Heart left ventricle (tissue), 16 donors: ENCODE measurements at regions not wholly inside any gene's neighbourhood (a gene's known extent, or its start where the extent isn't known, plus 50 kb on each side); places are given as distances from the start of the nearest gene placed in this dataset.

Experiments
- ATAC-seq, 4 donors: fragments of 200-7000 bp; cut with Tn5 transposase; one replicate each; pipeline ENCODE4 v1.9.1; 2020 to 2022; ENCODE audit warnings: moderate library complexity in 4 of 4, mild to moderate bottlenecking in 3 of 4, moderate number of reproducible peaks in 1 of 4
- DNase-seq, 5 donors: peaks; one replicate each; pipeline ENCODE4 v3.0.0-alpha.2; 2020
- H3K27ac ChIP-seq, 12 donors: fragments of 200-600 bp; sonication (generic) in 4 of 12; one replicate each; pipeline versions ENCODE4 v1.5.0 to v1.8.0; 2016 to 2022; ENCODE audit warnings: mild to moderate bottlenecking in 2 of 12
- H3K27me3 ChIP-seq, 9 donors: fragments of 200-600 bp; sonication (generic) in 2 of 9; one replicate each; pipeline versions ENCODE4 v1.5.1 to v1.8.0; 2016 to 2022; ENCODE audit warnings: mild to moderate bottlenecking in 3 of 9
- H3K36me3 ChIP-seq, 9 donors: fragments of 200-600 bp; sonication (generic) in 2 of 9; one replicate each; pipeline versions ENCODE4 v1.5.0 to v1.8.0; 2018 to 2022; ENCODE audit warnings: mild to moderate bottlenecking in 2 of 9
- H3K4me1 ChIP-seq, 12 donors: fragments of 200-600 bp; sonication (generic) in 4 of 12; one replicate each; pipeline versions ENCODE4 v1.5.0 to v1.8.0; 2016 to 2022; ENCODE audit warnings: mild to moderate bottlenecking in 3 of 12
- H3K4me3 ChIP-seq, 12 donors: fragments of 200-600 bp; sonication (generic) in 4 of 12; one replicate each; pipeline versions ENCODE4 v1.5.0 to v1.8.0; 2017 to 2022; ENCODE audit warnings: mild to moderate bottlenecking in 9 of 12, moderate library complexity in 4 of 12
- H3K9me3 ChIP-seq, 12 donors: fragments of 200-600 bp; sonication (generic) in 4 of 12; one replicate each; pipeline versions ENCODE4 v1.5.0 to v1.8.0; 2016 to 2022; ENCODE audit warnings: mild to moderate bottlenecking in 1 of 12
- CTCF ChIP-seq, 12 donors: fragments of 200-600 bp; sonication (generic) in 4 of 12; IDR thresholded peaks; one replicate each; pipeline versions ENCODE4 v1.5.0 to v1.8.0; 2018 to 2022; ENCODE audit warnings: antibody characterized with exemption in 12 of 12, mild to moderate bottlenecking in 5 of 12
- POLR2A ChIP-seq, 2 donors: fragments of 450-650 bp; IDR thresholded peaks; one replicate each; pipeline ENCODE4 v1.6.1; 2017; ENCODE audit warnings: antibody characterized with exemption in 2 of 2, mild to moderate bottlenecking in 2 of 2, moderate library complexity in 2 of 2
- WGBS, 4 donors: extraction: QIAGEN DNeasy Blood & Tissue Kit in 2 of 4; methylation state at CpG; one replicate each; pipeline versions ENCODE4 v1.1.5 to v1.1.7; 2013 to 2018; 5-methylcytosine and 5-hydroxymethylcytosine counted together
- intact Hi-C, 10 donors: fragments of 100-400 bp; cut with DNase I; formaldehyde crosslinking; loops; one replicate each; pipeline versions ENCODE4 v1.11.1 to v1.14.2; 2022
- donor health status: ischemic (EF 13 %, LVEDD 7.1; RV severe dilation, severe dysfunction).
- donor health status: healthy with polysubstance abuse.
- donor health status: DM: no; HTN: yes; CAD: no.
- donor health status: DM: no; HTN: no; CAD: no.
- donor health status: ischemic (EF 25% LVEDD 6.9; RV normal size, moderate dysfunction).
- donor health status: ischemic (EF 25% LVEDD 5.7; RV mildly dilated, moderate dysfunction).
- donor health status: healthy.
- donor health status: DM: yes; HTN: yes; CAD: no.
- donor health status: ischemic (EF 35%, LVEDD 5.7; RV mildly dilated, moderate dysfunction).
- donor health status: nonischemic (EF 11% LVEDD 7.7; RV severe dilation, severe dysfunction).
- donor health status: DM: yes; HTN: yes; CAD: no.
- donor health status: PGD.
- donor health status: ischemic (EF 29% LVEDD 5.4; RV normal size, mild dysfunction).
- donor health status: nonischemic (EF 23%, LVEDD 6.1; RV moderate dilation, normal function).

- ATAC-seq, result no peak
- no peak overlapping the region for H3K4me3 ChIP-seq
- TF ChIP-seq CTCF (IDR thresholded peaks at IDR 0.05) (no peak), POLR2A (IDR thresholded peaks at IDR 0.05) (no peak)
- H3K4me1 ChIP-seq, result no peaks in the 10 kb centered on the region
- WGBS, 4 donors, result 83 to 87% (median 85%) methylated on average over 9 of the region's 9 CpGs
- H3K27me3 ChIP-seq, result peaks cover 0 to 22% (median 0%) of the 10 kb centered on the region in 9 donors
- intact Hi-C loops, result no loop called here
- H3K36me3 ChIP-seq, result no peaks in the 10 kb centered on the region
- DNase-seq, result no peak
- no peaks in the 10 kb centered on the region for H3K9me3 ChIP-seq
- no peak overlapping the region for H3K27ac ChIP-seq
Measured at GRCh38 chr2:241994556-241995213, 125.2 kb downstream of the RTP5 start.

- TF ChIP-seq POLR2A (IDR thresholded peaks at IDR 0.05), result no peak
- no peak for TF ChIP-seq CTCF (IDR thresholded peaks at IDR 0.05)
- DNase-seq, result no peak
- Histone ChIP-seq H3K27ac (no peak overlapping the region), H3K4me1 (no peaks in the 10 kb centered on the region), H3K27me3 (peaks cover 0 to 25% (median 0%) of the 10 kb centered on the region in 9 donors), H3K9me3 (no peaks in the 10 kb centered on the region), H3K4me3 (no peak overlapping the region), H3K36me3 (no peaks in the 10 kb centered on the region)
- 90 to 94% (median 92%) methylated on average over 13 of the region's 13 CpGs for WGBS, 4 donors
- intact Hi-C loops, result no loop called here
- no peak for ATAC-seq
Measured at GRCh38 chr2:241996100-241996499, 126.6 kb downstream of the RTP5 start.

GRCh38 chr2:241997017-241997416 lies 127.5 kb downstream of the RTP5 start:
- Histone ChIP-seq H3K27ac (no peak overlapping the region), H3K36me3 (no peaks in the 10 kb centered on the region), H3K4me3 (no peak overlapping the region), H3K27me3 (peaks cover 0 to 32% (median 0%) of the 10 kb centered on the region in 9 donors), H3K9me3 (no peaks in the 10 kb centered on the region), H3K4me1 (no peaks in the 10 kb centered on the region)
- 88 to 90% (median 88%) methylated on average over 16 of the region's 16 CpGs for WGBS, 4 donors
- no peak for TF ChIP-seq POLR2A (IDR thresholded peaks at IDR 0.05)
- no peak for TF ChIP-seq CTCF (IDR thresholded peaks at IDR 0.05)
- intact Hi-C loops, result no loop called here
- DNase-seq (no peak), ATAC-seq (no peak)

GRCh38 chr2:241999184-241999583 lies 129.7 kb downstream of the RTP5 start:
- no peak for DNase-seq
- TF ChIP-seq CTCF (IDR thresholded peaks at IDR 0.05) (no peak), POLR2A (IDR thresholded peaks at IDR 0.05) (no peak)
- peaks cover 0 to 30% (median 0%) of the 10 kb centered on the region in 9 donors for H3K27me3 ChIP-seq
- no peaks in the 10 kb centered on the region for H3K36me3 ChIP-seq
- 78 to 88% (median 84%) methylated on average over 10 to 16 of the region's 16 CpGs for WGBS, 4 donors
- no peaks in the 10 kb centered on the region for H3K9me3 ChIP-seq
- no peak overlapping the region for H3K4me3 ChIP-seq
- ATAC-seq, result no peak
- H3K27ac ChIP-seq, result no peak overlapping the region
- intact Hi-C loops, result no loop called here
- H3K4me1 ChIP-seq, result no peaks in the 10 kb centered on the region
